NCI-H2107 treated with DMSO at 0.1 percent for 48 hours (cell line): ENCODE measurements at regions not wholly inside any gene's neighbourhood (a gene's known extent, or its start where the extent isn't known, plus 50 kb on each side); places are given as distances from the start of the nearest gene placed in this dataset.

Experiments
- DNase-seq: peaks from one replicate; lab custom pipeline; 2025; ENCODE audit not compliant: unreplicated experiment; lab: John Stamatoyannopoulos, UW

DNA sequence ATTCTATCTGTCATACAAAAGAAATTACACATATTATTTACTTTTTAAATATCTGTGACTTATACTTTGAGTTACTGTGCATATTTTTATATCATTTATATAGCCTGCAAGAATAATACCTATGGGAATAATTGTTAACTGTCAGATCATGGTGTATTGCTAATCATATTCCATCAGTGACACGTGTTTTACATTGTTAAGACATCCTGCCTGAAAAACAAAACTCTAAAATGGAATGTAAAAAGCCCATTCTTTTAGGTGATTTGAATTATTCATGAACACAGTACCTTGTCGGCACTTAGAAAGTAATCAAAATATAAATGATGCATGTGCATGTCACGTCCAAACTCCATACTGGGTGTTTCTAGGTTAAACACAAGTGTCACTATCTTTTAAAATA lies 533.8 kb upstream of the PCDH9 start:
- DNase-seq, result no peak

DNA sequence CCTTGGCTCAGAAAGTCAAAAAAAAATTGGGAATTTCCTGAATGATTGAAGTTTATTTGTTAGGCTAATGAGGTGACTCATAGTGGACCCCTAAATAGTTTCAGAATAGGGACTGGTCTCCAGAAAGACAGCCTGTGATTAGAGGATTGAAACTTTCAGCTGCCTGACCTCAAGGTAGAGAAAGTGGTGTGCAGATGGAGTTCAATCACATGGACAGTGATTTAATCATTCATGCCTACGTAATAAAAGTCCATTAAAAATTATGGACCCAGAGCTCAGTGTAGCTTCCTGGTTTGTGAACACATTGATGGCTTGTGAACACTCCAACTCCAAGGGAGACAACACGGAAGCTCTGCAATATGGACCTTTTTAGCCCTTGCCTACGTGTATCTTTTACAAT lies 533.2 kb upstream of the PCDH9 start:
- DNase-seq, result no peak

DNA sequence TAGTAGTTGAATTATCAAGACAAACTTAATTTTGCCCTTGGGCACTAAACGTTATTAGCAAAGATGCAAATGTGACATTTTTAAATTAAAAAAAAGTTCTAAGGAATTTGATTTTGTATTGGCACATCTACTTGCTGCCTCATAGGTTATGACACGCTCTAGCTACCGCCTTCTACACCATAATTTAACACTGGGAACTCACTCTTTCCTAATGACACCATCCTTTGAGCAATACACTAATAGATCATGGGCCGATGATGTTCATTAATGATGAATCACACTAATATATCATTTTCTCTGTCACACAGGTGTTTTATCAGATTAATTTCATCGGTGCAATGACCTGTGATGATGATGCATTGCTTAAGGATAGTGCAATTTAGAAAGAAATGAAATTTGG lies 528.8 kb upstream of the PCDH9 start:
- DNase-seq, result no peak

DNA sequence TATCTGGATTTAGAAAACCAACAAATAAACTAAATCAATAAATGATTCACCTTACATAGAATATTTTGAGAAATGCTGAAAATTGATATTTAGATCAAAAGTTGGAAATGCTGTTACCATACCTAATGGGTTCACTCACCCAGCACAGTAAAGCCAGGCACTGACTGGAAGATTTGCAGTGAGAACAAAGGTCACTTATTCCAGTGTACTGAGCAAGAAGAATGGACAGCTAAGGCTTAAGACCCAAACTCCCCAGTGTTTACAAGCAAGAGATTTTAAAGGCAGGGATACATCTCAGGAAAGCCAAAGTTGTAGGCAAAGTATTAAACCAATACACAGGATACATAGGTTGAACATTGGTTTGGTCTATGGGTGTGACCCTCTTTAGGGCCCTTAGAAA lies 523.9 kb upstream of the PCDH9 start:
- DNase-seq, result no peak

DNA sequence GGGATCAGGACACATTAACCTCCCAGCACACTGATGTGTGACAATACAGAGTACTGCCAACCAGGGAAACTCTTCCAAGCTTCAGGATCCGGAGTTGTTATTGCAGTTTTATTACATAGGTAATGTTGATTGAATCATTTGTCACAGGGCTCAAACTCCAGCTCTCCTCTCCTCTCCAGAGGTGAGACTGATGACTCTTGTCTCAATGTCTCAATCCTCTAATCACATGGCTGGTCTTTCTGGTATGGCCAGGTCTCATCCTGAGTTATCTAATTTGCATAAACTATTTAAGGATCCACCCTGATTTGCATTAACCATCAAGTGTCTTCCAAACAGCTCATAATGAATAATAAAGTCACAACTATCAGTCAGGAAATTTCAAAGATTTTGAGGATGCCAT lies 522.6 kb upstream of the PCDH9 start:
- no peak for DNase-seq

DNA sequence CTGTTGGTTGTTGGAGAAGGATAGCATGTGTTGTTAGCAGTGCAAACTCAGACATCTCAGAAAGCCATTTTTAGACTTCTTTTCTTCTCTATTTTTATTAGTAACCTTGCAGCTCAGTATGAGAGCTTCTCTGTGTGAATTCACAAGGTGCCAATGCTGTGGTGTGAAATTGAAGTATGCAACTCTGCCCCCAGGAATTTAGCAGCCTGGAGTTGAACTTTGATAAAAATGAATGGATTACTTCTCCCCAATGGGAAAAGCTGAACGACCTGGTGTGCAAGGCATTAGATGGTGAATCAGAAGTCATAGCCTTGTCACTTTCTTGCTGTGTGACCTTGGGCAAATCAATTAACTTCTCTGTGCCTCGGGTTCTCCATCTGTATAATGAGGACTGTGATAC lies 512.3 kb upstream of the PCDH9 start:
- DNase-seq, result no peak

DNA sequence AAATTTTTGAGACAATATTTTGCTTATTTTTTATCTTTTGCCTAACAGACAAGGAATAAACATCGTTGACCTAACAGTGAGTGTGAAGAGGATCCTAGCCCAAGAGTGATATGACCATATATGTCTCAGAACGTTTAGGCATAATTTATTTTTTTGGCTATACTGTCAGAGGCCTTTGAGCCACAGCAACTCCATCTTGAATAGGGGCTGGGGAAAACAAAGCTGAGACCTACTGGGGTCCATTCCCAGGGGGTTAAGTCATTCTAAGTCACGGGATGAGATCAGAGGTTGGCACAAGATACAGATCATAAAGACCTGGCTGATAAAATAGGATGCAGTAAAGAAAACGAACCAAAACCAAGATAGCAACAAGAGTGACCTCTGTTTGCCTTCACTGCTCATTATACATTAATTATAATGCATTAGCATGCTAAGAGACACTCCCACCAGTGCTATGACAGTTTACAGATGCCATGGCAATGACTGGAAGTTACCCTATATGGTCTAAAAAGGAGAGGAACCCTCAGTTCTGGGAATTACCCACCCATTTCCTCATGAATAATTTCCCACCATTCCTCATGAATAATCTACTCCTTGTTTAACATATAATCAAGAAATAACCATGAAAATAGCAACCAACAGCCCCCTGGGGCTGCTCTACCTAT lies 510.9 kb upstream of the PCDH9 start:
- DNase-seq, result no peak

DNA sequence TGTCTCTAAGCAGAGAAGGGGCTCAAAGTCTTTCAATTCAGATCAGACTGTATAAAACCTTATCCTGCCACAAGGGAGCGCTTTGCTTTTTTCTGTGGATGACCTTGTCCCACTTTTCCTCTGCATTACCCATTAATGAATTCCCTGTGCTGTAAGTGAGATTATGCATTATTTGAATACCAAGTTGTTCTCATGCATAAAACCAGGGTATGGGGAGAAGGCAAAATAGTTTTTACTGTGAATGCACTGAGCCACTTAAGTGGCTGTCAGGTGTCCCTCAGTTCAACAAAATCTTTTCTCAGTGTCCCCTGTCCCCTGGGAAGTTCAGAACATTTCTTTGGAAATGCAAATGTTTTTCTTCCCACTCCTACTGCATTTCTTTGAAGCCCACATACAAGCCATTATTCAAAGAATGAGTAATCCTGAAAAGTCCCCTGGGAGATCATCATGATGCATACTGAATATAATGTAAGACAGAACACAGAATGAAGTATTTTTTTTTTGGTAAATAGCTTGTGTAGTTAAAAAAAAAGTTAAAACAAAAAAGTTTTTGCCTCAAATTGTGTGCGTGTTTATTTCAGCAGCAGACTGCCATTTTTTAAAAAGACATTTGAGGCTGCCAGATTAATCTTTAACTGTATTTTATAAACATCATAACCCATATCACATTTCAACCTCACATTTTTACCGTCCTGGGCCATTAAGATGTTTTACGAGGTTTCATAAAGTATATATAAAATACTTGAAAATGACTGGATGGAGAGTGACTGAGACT lies 506.7 kb upstream of the PCDH9 start:
- DNase-seq, result peak; percentile 70

DNA sequence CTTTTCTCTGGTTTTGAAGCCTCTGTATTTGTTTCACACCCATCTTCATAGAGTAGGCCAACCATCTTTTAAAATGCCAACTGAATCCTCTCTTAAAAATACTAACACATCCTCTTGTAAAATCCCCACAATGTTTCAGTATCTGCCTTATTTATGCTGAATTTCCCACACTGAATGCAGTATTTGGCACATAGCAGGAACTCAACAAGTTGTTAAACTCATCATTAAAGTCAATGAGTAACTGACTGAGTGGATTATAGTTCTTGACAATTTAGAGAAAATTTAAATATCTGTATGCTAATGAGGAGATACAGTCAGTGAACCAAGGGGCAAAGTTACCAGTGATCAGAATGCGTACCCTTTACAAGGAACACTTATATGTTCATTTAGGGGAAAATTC lies 505.5 kb upstream of the PCDH9 start:
- DNase-seq, result no peak

DNA sequence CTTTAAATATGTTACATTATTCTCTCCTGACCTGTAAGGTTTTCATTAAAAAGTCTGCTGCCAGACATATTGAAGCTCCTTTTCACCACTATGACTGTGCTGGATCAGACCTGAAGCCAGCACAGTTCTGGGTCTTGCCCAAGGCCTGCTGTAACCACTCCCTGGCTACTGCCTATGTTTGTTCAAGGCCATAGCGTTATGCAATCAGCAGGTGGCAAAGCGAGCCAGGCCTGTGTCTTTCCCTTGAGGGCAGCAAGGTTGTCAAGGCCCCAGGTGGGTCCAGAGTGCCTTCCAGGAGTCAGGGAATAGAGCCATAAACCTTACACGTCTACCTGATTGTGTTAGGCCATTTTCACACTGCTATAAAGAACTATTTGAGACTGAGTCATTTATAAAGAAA lies 496.8 kb upstream of the PCDH9 start:
- no peak for DNase-seq

DNA sequence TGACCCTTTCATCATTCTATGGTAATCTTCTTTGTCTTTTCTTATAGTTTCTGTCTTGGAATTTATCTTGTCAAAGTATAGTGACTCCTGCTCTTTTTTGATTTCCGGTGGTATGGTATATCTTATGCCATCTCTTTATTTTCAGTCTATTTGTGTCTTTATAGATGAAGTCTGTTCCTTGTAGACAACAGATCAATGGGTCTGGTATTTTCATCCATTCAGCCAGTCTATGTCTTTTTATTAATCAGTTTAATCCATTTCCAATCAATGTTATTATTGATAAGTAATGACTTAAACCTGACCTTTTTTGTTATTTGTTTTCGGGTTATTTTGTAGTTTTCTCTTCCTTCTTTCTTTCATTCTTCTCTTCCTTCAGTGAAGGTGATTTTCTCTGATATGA lies 495.9 kb upstream of the PCDH9 start:
- DNase-seq, result no peak

DNA sequence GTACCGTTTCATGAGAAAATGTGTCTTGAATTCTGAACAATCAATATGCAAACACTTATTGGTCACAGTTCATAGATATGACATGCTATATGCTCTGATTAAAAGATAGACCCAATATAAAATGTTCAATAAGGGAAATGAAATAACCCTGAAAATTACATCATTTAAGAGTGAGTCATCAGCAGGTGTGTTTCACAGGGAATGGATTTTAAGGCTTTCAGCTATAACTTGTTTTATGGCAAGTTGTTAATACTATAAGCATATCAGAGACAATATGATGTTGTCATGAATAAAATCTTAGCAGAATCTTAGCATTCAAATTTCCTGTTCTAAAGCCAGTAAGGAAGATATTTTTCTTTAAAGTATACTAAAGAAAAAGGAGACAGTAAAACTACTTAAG lies 483.4 kb upstream of the PCDH9 start:
- DNase-seq, result no peak

DNA sequence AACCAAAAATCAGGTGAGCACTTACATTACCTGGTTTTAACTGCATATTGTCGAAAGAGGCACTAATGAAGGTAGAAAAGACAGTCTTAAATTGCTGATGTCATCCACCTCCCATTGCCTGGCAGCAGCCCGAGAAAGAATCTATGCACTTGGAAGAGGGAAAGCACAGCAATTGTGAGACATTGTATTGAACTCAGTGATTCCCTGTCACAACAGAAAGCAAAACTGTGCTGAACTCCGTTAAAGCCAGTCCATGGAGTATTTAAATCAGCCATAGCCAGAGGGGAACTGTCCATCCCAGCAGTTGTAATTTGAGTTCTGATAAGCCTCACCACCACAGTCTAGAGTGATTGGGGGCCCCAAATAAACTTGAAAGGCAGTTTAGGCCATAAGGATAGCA lies 466.6 kb upstream of the PCDH9 start:
- DNase-seq, result no peak

DNA sequence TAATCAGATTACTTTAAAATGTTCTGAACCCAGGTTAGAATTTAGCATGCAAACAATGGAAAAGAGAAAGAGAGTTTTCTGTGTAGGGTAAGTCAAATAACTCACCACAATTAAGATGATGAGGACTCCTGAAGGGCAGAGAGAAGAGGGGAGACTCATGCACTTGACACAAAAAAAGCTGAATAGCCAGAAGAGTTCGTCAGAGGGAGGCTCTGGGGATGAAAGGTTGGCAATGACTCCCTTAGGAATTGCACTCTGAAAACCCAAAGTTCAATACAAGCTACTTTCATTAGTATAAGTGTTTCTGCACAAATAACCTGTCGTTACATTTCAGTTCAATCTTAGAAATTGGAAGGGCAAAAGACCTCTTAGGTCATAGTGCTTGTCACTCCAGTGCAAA lies 434.4 kb upstream of the PCDH9 start:
- DNase-seq, result peak; percentile 36

DNA sequence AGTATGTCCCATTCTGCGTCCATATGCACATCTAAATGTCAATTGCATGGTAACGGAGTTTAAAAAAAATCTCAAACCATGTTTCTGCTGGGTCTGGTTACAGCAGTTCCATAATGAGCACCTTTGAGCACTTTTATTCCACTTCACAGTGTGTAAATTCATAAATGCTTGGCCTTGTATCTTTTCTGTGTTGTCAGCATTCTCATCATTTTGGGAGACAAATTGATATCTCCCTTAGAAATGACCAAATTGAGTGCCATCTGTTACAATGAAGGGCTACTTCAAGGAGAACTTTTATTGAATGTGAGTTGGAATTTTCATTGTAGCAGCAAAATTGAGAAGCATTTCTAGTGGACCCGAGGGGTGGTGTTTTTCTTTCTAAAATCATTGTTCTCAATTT lies 432.9 kb upstream of the PCDH9 start:
- DNase-seq, result no peak

DNA sequence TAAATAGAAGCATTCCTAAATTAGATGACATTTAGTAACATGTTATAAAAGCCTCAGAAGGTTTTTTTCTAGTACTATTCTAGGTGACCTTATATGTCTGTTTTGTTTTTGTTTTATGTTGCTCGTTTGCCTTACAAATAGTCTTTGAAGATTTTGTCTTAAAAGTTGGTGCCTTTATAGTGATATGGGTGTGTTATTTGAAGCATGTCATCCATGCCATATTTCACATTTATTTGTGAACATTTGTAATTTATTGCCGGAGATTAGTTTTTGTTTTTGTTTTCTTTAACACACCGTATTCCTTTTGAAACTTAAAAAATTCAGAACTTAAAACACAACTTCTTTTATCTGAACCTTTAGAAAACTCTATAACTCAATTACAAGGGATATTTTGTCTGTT lies 422.8 kb upstream of the PCDH9 start:
- no peak for DNase-seq

DNA sequence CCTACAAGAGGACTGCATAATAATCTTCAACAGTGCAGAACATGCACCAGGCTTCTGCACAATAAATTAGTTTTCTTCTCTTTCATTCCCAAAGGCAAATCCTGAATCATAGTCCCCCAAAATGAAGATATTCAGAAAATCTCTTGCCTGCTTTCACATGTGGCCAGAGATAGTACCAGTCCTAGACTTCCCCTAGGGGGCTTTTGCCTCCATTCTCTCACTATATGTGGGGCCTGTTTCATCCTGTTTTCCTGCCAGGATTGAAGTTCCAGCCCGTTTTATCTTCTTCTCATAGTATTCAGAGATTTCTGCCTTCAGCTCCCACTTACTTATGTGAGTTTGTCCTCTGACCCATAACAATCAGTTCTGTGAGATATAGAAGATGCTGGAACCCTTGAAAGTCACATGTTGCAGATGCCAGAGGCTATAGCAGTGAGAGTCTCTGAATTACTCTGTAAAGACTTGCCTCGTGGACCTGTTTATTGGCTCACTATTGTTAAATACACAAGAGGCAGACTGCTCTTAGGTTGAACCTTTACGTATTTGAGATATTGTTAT lies 421.9 kb upstream of the PCDH9 start:
- no peak for DNase-seq

DNA sequence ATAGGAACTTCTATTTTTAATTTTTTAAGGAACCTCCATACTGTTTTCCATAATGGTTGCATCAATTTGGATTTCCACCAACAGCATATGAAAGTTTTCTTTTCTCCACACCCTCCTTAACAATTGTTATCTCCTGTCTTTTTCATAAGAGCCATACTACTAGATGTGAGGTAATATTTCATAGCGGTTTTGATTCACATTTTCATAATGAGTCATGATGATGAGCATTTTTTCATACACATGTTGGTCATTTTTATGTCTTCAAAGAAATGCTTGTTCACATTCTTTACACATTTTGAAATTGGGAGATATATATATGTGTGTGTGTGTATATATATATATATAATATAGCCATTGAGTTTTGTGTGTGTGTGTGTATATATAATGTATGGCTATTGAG lies 420.3 kb upstream of the PCDH9 start:
- DNase-seq, result no peak

DNA sequence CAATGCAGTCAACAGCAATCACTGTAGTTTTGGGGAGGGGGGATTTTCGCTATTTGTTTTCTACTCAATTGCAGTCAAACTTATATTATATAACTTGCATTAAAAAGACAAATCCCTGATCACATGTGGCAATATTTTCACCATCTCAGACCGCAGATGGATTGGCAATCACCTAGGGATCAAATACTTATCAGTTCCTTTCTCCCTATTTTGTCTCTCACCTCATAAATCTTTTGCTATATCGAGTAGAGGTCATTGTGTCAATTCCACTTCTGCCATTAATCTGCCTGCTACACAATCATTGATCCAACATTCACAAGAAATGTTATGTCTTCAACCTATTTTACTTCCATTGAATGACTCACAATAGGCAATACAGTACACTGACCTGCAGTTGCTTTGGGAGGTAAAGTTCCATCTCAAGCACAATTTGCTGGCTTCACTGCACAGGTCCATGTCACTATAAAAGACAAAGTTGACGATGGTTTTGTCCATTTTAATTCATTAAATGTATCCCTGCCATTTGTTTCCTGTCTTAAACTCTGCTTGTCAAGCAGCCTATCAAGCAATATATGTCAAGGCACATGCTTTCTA lies 415.8 kb upstream of the PCDH9 start:
- no peak for DNase-seq

DNA sequence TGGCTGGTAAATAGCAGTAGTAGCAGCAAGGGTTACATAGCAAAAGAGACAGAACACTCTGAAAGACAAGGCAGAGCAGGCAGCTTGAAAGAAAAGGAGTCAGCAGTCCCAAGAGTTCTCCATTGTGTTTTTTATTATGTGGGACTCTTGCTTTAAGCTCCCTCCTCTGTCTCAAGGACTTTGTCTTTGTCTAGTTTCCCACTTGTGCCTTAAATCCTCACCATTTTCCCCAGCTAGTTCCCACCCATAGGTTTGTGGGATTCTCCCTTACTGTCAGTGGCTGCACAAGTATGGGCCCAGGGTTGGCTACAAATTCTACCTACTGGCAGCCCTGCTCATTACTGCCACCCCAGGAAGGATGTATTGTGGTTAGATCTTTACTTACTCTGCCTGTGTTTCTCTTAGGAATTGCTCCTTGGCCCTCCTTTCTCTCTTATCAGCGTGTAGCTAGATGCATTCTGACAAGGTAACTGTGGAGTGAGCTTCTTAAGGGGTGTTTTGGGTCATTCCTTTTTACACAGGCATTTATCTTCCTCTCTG lies 413.4 kb upstream of the PCDH9 start:
- DNase-seq, result no peak

DNA sequence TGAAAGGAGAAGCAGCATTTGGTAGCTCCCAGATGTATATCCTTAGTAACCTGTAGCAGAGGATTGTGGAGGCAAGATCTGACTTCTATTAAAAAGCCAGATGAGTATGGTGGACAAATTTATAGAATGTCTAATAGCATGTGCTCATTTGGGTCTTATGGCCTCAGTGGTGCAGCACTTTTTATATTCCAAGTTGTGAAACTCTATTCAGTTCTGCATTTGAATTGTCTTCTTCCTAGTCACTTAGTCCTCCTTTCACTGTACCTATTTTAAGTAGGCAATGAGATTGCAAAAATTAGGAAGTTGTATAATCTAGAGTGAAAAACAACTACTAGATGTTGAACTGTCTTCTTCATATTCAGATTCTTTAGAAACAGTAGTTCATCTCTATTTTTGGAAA lies 412.5 kb upstream of the PCDH9 start:
- no peak for DNase-seq

DNA sequence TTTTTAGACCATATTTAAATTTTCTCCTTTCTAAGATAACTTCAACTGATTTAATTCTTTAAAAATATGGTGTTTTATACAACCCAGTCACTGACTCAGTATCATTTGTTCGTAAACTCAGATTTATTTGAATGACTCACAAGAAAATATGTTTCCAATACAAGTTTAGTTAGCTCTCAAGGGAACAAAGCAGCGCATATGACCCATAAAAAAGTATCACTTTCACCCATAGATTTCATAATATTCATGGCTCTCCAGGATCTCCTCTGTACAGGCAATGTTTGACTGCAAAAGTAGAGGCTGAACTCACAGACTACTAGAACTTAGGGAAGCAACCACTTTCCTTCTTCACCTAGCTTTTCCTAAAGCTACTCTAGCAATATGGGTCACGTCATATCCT lies 405.6 kb upstream of the PCDH9 start:
- no peak for DNase-seq
